HG03457 (cell line): ENCODE measurements at regions not wholly inside any gene's neighbourhood (a gene's known extent, or its start where the extent isn't known, plus 50 kb on each side); places are given as distances from the start of the nearest gene placed in this dataset.

Experiments used
- ATAC-seq: cut with Tn5 transposase; IDR thresholded peaks from one replicate; pipeline ENCODE4 v1.9.1; 2021; ENCODE audit warnings: moderate number of reproducible peaks; ENCODE audit not compliant: unreplicated experiment

DNA sequence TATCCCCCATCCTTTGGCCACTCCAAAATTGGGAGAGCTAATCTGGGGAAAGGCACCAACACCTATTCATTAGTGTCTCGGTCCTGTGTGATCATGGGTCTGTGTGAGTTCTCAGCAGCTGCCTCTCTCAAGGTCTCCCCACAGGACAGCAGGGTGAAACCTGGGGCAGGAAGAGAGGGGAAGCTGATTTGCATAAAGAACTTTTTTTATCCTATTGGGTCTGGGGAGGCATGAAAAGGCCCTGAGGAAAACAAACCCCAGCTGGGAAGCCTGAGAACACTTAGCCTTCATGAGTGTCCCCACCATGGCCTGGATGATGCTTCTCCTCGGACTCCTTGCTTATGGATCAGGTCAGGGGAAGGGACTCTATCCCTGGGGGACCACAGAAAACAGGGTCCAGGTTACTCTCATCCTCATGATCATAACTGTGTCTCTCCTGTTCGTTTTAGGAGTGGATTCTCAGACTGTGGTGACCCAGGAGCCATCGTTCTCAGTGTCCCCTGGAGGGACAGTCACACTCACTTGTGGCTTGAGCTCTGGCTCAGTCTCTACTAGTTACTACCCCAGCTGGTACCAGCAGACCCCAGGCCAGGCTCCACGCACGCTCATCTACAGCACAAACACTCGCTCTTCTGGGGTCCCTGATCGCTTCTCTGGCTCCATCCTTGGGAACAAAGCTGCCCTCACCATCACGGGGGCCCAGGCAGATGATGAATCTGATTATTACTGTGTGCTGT is 116.0 kb upstream of the TOP3B start:
- ATAC-seq = no peak

- no peak for ATAC-seq
Observed at GRCh38 chr22:22097727-22098228, 115.2 kb upstream of the TOP3B start.

GRCh38 chr22:22094921-22095320 is 112.3 kb upstream of the TOP3B start:
- ATAC-seq = no peak

DNA sequence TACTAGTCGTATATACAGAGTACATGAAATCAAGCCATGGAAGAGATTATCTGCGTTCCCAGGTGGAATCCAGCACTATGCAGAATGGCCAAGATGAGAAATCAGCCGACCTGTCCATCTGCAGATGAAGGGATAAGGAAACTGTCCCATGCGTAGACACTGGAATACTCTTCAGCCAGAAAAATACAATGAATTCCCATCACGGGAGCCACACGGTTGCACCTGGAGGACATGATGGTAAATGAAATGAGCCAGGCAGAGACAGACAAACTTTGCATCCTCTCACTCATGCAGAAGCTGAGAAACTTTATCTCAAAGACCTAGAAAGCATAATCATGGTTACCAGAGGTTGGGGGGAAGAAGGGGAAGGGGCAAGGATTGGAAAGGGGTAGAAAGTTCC is 111.9 kb upstream of the TOP3B start:
- no peak for ATAC-seq

- no peak for ATAC-seq
Observed at GRCh38 chr22:22093743-22094142, 111.2 kb upstream of the TOP3B start.

DNA sequence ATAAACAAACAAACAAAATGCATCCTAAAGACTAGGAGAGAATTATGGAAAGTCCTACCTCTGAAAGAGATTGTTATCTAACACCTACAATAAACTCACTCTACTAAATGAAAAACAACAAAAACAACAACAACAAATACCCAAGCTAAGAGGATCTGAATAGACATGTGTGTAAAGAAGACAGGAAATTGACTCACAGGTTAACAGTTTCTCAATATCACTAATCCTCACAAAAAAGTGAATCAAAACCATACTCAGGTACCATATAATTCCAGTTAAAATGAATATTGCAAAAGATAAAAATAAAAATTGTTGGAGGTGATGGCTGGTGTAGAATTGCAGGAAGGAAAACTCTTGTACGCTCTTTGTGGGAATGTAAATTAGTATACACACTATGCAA is 110.4 kb upstream of the TOP3B start:
- ATAC-seq = no peak

GRCh38 chr22:22092101-22092500 is 109.5 kb upstream of the TOP3B start:
- no peak for ATAC-seq

GRCh38 chr22:22091400-22091878 is 108.9 kb upstream of the TOP3B start:
- no peak for ATAC-seq

GRCh38 chr22:22090650-22091399 is 108.2 kb upstream of the TOP3B start:
- ATAC-seq = no peak

GRCh38 chr22:22089459-22090308 is 107.1 kb upstream of the TOP3B start:
- no peak for ATAC-seq

GRCh38 chr22:22088658-22089458 is 106.3 kb upstream of the TOP3B start:
- no peak for ATAC-seq

- ATAC-seq = no peak
Observed at GRCh38 chr22:22087854-22088657, 105.5 kb upstream of the TOP3B start.

DNA sequence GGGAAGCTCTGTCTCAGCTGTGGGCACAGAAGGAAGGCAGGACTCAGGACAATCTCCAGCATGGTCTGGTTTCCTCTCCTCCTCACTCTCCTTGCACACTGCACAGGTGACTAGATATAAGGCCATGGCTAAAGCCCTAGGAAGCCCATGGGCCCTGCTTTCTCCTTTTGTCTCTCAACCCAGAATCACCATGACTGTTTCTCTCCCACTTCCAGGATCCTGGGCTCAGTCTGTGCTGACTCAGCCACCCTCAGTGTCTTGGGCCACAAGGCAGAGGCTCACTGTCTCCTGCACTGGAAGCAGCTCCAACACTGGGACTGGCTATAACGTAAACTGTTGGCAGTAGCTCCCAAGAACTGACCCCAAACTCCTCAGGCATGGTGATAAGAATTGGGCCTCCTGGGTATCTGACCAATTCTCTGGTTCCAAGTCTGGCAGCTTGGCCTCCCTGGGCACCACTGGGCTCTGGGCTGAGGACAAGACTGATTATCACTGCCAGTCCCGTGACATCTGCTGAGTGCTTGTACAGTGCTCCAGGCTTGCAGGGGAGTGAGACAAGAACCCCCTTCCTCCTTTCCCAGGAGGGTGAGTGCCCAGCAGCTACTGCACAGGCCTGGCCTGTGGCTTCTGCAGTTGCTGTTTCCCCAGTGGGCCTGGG is 104.0 kb upstream of the TOP3B start:
- no peak for ATAC-seq

DNA sequence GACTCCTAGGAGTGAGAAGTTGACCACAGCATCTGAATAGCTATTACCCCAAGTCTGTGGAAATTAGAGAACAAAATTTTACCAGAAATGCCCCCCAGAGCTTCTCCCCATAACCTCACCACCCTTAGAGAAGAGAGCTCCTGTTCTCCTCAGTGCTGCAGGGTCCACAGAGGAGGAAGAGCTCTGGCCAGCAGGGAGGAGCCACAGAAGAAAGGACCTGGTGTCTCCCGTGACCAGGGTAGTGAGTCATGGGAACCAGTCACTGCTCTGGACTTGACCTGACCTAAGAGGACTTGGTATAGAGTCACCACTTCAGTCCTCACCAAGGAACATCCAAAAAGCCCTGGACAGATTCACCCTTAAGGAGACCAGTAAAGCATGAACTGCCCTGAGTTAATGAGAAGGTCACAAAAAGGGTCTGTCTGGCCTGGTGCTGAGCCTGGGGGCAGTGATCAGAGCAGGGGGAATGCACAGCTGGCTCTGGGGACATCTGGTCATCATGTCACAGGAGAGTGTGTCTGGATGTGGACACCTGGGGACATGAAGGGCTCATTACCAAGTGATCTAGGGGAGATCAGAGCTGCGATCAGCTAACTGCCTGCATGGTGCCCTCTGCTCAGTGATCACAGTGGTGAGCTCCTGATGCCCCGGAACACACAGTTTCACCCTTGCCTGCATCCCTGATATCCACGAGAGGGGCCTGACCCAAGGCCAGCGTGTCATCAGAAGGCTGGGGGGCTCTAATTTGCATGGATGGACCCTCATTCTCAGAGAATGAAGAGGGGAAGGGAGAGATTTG is 103.3 kb upstream of the TOP3B start:
- no peak for ATAC-seq

- no peak for ATAC-seq
Observed at GRCh38 chr22:22084089-22084711, 101.6 kb upstream of the TOP3B start.

DNA sequence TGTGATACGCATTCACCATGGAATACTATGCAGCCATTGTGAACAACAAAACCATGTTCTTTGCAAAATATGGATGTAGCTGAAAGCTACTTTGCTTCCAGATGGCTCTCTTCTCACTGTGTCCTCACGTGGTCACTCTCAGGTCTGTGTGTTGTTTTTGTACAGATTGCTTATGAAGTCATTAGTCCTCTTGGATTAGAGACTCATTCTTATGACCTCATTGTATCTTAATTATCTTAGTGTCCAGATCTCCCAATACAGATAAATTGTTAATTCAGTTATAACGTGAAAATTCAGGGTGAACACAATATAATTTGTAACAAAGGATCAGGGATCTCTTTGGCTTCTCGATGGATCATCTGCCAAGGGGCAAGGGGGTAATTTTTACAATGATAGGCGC is 100.4 kb upstream of the TOP3B start:
- no peak for ATAC-seq

DNA sequence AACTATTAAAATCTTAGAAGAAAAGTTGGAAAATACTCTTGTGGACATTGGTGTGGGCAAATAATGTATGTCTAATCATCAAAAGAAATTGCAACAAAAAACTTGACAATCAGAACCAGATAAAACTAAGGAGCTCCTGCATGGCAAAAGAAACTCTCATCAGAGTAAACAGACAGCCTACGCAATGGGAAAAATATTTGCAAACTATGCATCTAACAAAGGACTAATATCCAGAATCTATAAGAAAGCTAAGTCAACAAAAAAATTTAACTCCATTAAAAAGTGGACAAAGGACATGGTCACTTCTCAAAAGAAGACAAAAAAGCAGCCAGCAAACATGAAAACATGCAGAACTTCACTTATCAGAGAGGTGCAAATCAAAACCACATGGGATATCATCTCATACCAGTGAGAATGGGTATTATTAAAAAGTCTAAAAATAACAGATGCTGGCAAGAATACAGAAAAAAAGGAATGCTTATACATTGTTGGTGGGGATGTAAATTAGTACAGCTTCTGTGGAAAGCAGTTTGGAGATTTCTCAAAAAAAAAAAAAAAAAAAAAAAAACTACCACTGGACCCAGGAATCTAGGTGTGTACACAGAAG is 99.7 kb upstream of the TOP3B start:
- ATAC-seq = no peak
